Nucleus accumbens (tissue), 56 donors: ENCODE measurements at regions not wholly inside any gene's neighbourhood (a gene's known extent, or its start where the extent isn't known, plus 50 kb on each side); places are given as distances from the start of the nearest gene placed in this dataset.

Source experiments
- DNase-seq, 56 donors: peaks; one replicate each; lab custom pipeline; 2025; lab: John Stamatoyannopoulos, UW

GRCh38 chr14:104363891-104364760 lies 215.4 kb upstream of the C14orf180 start:
- DNase-seq: no peak

DNA sequence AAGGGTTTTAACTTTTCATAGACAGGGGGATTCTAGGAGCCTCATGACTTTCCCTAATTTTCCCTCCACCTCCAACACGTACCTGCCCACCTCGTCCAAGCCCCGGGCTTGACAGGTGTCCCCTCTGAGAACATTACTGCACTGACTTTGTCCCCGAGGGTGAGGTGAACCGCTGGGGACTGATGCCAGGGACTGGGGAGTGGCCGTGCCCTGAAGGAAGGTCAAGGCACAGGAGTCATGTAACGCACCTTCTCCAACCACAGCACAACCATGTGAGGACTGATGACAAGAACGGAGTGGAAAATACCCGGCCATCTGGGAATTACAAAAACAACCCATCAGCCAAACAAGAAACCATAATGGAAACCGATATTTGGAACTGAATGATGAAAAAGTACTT lies 214.7 kb upstream of the C14orf180 start:
- no peak for DNase-seq

DNA sequence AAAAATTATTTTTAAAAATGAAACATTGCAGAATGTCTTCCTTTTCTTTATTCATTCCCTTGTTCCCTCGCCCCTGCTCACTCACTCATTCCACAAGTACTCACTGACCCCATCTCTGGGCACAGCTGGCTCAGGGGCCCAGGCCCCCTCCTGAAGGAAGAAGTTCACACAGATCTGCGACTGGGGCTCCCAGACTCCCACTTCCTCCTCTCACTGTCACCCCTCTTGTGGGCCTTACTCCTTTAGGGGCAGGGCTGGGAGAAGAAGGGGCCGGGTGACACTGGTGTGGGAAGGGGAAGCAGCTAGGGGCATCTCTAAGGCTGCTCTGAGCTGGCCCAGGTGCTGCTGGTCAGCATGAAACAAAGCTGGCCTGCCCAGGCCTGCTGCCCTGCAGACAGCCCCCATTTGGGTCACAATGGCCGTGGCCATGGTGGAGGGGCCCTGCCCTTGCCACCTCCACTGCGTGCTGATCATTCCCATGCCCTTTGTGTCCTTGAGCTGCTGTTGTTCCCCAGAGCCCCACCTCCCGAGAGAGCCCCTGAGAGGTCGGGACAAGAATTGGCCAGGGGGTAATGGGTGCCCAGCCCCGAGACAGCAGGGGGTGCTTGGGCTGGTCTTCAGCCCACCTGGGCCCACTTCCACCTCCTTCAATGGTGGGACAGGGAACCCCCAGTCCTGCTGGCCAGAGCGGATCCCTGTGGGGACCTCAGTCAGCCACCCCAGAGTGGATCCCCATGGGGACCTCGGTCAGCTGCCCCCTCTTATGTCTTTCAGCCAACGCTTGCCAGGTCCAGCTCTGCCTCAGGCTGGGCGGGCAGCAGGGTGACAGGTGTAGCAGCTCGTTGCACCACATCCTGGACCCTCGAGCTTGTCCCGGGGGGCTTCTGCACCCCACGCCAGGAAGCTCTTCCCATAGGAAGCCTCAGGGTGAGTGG lies 212.4 kb upstream of the C14orf180 start:
- no peak for DNase-seq

GRCh38 chr14:104367866-104368750 lies 211.5 kb upstream of the C14orf180 start:
- no peak for DNase-seq

DNA sequence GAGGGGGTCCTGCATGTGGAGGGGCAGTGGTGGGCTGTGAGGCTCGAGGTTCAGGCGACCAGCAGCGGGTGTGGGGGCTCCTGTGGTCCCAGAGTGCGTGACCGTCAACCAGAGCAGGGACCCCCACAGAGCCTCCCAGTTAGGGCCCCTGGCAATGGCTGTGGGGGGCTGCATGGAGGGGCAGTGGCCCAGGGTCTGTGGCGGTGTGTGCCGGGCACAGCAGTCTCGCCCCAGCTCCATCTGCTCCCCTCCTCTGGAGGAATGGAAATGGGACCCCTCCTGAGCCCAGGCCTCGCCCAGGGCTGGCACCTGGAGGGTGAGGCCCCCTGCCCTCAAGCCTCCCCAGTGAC lies 210.8 kb upstream of the C14orf180 start:
- no peak for DNase-seq

DNA sequence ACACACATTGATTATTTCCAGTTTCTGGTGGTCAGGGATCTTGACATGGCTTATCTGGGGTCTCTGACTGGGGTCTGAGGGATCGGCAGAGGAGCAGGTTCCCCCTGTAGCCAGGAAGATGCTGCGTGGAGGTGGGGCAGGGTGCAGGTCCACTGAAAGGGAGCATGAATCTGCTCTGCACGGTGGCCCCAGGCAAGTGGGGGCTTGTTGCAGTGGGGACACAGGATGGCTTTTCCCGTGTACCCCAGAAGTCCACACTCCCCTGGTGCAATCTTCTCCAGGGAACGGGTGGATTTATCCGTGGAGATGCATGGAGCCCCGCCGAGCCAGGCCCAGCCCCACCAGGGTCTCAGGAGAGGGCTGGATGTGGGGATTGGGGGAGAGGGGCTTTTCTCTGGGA lies 210.4 kb upstream of the C14orf180 start:
- no peak for DNase-seq

- DNase-seq: peak in 10 of 56 donors; percentile 3 to 40 (median 14)
Observed at GRCh38 chr14:104370256-104370870, 209.2 kb upstream of the C14orf180 start.

DNA sequence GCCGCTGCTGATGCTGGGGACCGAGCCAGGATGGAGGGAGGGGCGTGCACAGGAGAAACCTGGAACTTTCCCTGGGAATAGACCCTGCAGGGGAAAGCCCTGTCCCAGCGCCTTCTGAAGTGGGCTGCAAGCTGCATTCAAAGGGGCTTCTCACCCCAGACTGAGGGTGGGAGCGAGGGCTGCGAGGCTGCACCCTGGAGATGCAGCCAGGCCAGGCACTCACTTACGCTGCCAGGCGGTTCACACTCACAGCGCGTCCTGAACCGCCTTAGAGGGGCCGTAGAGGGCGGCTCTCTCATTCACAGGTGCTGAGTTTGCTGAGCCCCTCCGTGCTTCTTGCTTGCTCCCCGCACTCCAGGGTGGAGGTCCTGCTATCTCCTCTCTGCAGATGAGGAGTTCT lies 208.5 kb upstream of the C14orf180 start:
- DNase-seq: no peak

GRCh38 chr14:104371917-104372316 lies 207.6 kb upstream of the C14orf180 start:
- no peak for DNase-seq

GRCh38 chr14:104372390-104373054 lies 207.0 kb upstream of the C14orf180 start:
- DNase-seq: no peak

DNA sequence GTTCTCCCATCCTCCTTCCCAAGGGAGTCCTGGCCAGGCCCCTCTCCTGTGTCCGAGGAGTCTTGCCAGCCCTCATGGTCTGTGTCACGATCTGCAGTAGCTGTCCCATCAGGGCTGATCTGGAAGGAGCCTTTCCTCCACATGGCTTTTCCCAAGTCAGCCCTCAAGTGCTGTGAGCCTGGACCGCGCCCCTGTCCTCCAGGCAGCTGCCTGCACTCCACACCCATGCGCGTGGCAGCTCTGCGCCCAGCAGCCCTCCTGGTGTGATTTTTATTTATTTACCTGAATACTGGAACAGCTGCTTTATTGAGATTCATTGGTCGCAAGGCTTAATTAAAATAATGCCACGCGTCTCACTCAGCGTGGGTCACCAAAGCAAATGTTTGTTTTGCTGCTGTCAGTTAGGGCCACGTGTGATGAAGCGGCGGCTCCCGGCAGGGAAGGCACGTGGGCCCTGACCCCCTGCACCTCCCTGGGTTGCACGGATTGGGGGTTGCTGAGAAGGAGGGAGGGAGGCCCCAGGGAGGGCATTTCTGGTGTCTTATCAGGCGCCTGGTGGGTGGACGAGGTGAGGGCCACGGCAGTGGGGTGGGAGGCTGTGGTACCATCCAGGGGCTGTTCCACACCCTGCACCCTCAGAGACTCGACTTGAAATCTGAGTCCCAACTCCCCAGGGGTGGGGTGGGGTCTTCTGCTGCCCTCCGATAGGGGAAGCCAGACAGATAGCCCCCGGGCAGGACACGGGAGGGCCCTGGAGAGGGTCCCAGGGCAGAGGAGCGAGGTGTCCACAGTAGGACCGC lies 206.3 kb upstream of the C14orf180 start:
- DNase-seq: no peak

- no peak for DNase-seq
Observed at GRCh38 chr14:104373855-104374717, 205.5 kb upstream of the C14orf180 start.

GRCh38 chr14:104374718-104375080 lies 204.9 kb upstream of the C14orf180 start:
- no peak for DNase-seq

- DNase-seq: no peak
Observed at GRCh38 chr14:104375551-104376201, 203.9 kb upstream of the C14orf180 start.

GRCh38 chr14:104376202-104377140 lies 203.1 kb upstream of the C14orf180 start:
- no peak for DNase-seq

- no peak for DNase-seq
Observed at GRCh38 chr14:104377256-104377655, 202.3 kb upstream of the C14orf180 start.
